Thyroid gland (tissue), 4 donors: ENCODE measurements at regions not wholly inside any gene's neighbourhood (a gene's known extent, or its start where the extent isn't known, plus 50 kb on each side); places are given as distances from the start of the nearest gene placed in this dataset.

Source experiments
- DNase-seq, 2 donors: peaks; one replicate each; pipeline ENCODE4 v3.0.0-alpha.2; 2019
- H3K27ac ChIP-seq, 3 donors: fragments of 200-600 bp; sonication (generic); 1 replicate in 2 of 3; 2 replicates in 1 of 3; pipeline ENCODE4 v1.5.1; 2016 to 2019; ENCODE audit warnings: mild to moderate bottlenecking in 1 of 3, moderate library complexity in 1 of 3
- H3K27me3 ChIP-seq: fragments of 200-600 bp; sonication (generic); one replicate; pipeline ENCODE4 v1.5.1; 2019
- H3K36me3 ChIP-seq, 2 donors: fragments of 200-600 bp; sonication (generic); one replicate each; pipeline ENCODE4 v1.5.1; 2016 to 2019
- H3K4me1 ChIP-seq, 2 donors: fragments of 200-600 bp; sonication (generic); one replicate each; pipeline ENCODE4 v1.5.1; 2017 to 2019
- H3K4me3 ChIP-seq, 3 donors: fragments of 200-600 bp; sonication (generic); replicated peaks in 1 of 3; 1 replicate in 2 of 3; 2 replicates in 1 of 3; pipeline ENCODE4 v1.5.1; 2016; ENCODE audit warnings: mild to moderate bottlenecking in 1 of 3
- H3K9me3 ChIP-seq: fragments of 200-600 bp; sonication (generic); one replicate; pipeline ENCODE4 v1.5.1; 2017
- POLR2A ChIP-seq, 2 donors: fragments of 450-650 bp; IDR thresholded peaks; one replicate each; pipeline ENCODE4 v1.6.1; 2017; ENCODE audit warnings: antibody characterized with exemption in 2 of 2, mild to moderate bottlenecking in 2 of 2, moderate library complexity in 1 of 2
- WGBS, 2 donors: methylation state at CpG; one replicate each; pipeline ENCODE4 v1.1.5; 2017; 5-methylcytosine and 5-hydroxymethylcytosine counted together
- intact Hi-C: fragments of 100-400 bp; cut with DNase I; formaldehyde crosslinking; loops from one replicate; pipeline ENCODE4 v1.15.1; 2023
- TF ChIP-seq, protein P1 (sequence below), 6 experiments: fragments of 200-600 bp in 3 of 6; fragments of 450-650 bp in 3 of 6; sonication (generic) in 3 of 6; IDR thresholded peaks; one replicate each; pipeline ENCODE4 v1.5.1; 2016 to 2019; ENCODE audit warnings: antibody characterized with exemption in 6 of 6, mild to moderate bottlenecking in 2 of 6, inconsistent platforms in 1 of 6, moderate library complexity in 1 of 6

DNA sequence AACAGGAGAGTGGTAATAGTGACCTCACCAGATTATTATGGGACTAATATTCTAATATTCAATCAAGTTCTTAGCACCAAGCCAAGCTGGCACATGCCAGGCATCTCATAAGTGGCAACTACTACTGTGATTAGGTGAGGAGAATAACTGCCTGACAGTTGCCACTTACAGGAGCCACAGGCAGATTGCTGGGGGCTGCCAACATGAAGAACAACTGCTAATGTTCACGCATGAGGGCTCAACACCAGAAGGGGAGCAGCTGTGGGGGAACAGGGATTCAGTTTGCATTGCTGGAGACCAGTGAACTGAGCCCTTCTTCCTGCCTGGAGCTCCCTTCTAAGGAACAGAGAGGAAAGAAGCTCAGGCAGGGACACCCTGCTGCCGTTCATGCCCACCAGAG, 504.5 kb downstream of the FOXO1 start:
- Histone ChIP-seq H3K27me3 (no peaks in the 10 kb centered on the region), H3K9me3 (no peaks in the 10 kb centered on the region), H3K4me1 (peaks cover 0 to 7% of the 10 kb centered on the region in 2 donors), H3K36me3 (no peaks in the 10 kb centered on the region), H3K4me3 (no peak overlapping the region), H3K27ac (no peak overlapping the region)
- intact Hi-C loops = no loop called here
- TF ChIP-seq, protein P1, sequence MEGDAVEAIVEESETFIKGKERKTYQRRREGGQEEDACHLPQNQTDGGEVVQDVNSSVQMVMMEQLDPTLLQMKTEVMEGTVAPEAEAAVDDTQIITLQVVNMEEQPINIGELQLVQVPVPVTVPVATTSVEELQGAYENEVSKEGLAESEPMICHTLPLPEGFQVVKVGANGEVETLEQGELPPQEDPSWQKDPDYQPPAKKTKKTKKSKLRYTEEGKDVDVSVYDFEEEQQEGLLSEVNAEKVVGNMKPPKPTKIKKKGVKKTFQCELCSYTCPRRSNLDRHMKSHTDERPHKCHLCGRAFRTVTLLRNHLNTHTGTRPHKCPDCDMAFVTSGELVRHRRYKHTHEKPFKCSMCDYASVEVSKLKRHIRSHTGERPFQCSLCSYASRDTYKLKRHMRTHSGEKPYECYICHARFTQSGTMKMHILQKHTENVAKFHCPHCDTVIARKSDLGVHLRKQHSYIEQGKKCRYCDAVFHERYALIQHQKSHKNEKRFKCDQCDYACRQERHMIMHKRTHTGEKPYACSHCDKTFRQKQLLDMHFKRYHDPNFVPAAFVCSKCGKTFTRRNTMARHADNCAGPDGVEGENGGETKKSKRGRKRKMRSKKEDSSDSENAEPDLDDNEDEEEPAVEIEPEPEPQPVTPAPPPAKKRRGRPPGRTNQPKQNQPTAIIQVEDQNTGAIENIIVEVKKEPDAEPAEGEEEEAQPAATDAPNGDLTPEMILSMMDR (IDR thresholded peaks at IDR 0.05) = no peak
- WGBS, 2 donors = 43 to 64% methylated on average over 2 of the region's 2 CpGs
- DNase-seq = peak; percentile 71 to 73

- H3K36me3 ChIP-seq = no peaks in the 10 kb centered on the region
- 83 to 86% methylated on average over 11 of the region's 11 CpGs for WGBS, 2 donors
- peaks cover 0 to 7% of the 10 kb centered on the region in 2 donors for H3K4me1 ChIP-seq
- no peak overlapping the region for H3K27ac ChIP-seq
- no peak overlapping the region for H3K4me3 ChIP-seq
- DNase-seq = peak in 1 of 2 donors; percentile 32
- intact Hi-C loops = no loop called here
- TF ChIP-seq POLR2A (IDR thresholded peaks at IDR 0.05) = no peak
- TF ChIP-seq, protein P1 (IDR thresholded peaks at IDR 0.05) = no peak
- H3K9me3 ChIP-seq = no peaks in the 10 kb centered on the region
- no peaks in the 10 kb centered on the region for H3K27me3 ChIP-seq
These were observed 503.1 kb downstream of the FOXO1 start for GRCh38 chr13:40163066-40164000.

GRCh38 chr13:40164133-40164532, 502.3 kb downstream of the FOXO1 start:
- H3K4me3 ChIP-seq = no peak overlapping the region
- intact Hi-C loops = no loop called here
- no peak for DNase-seq
- WGBS, 2 donors = 63 to 80% methylated on average over 3 of the region's 3 CpGs
- H3K4me1 ChIP-seq = peaks cover 0 to 12% of the 10 kb centered on the region in 2 donors
- H3K27me3 ChIP-seq = no peaks in the 10 kb centered on the region
- TF ChIP-seq POLR2A (IDR thresholded peaks at IDR 0.05) = no peak
- TF ChIP-seq, protein P1 (IDR thresholded peaks at IDR 0.05) = no peak
- no peaks in the 10 kb centered on the region for H3K36me3 ChIP-seq
- H3K27ac ChIP-seq = no peak overlapping the region
- no peaks in the 10 kb centered on the region for H3K9me3 ChIP-seq

DNA sequence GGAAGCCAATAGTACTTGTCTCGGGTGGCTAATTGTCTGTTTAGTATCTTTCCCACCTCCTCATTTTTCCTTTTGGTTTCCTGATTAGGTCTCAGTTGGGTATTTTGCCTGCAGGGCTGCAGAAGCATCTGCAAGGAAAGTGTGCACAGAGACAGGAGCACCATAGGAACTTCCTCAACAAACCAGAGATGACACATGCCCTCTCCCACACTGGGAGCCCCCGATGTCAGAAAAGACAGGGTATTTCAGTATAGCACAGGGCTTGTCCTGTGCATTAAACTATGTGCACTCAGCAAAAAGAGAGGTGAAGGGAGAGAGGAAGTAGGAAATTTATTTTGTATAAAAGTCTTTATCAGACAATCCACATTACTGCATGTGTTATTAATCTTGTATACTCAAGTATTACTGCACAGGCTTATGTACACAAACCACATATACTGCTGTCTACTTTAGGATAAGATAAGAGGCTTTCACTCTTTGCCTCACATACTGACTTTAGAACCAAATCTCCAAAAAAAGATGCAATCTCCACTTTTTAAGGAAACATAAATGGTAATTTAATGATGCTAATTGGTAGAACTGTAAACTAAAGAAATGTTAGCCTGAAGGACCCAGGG, 501.0 kb downstream of the FOXO1 start:
- Histone ChIP-seq H3K27me3 (no peaks in the 10 kb centered on the region), H3K9me3 (no peaks in the 10 kb centered on the region), H3K4me1 (peaks cover 0 to 15% of the 10 kb centered on the region in 2 donors), H3K27ac (no peak overlapping the region), H3K4me3 (no peak overlapping the region), H3K36me3 (no peaks in the 10 kb centered on the region)
- no peak for DNase-seq
- intact Hi-C loops = no loop called here
- TF ChIP-seq, protein P1 (IDR thresholded peaks at IDR 0.05) = no peak
- TF ChIP-seq POLR2A (IDR thresholded peaks at IDR 0.05) = no peak
- WGBS, 2 donors = 61 to 70% methylated on average over 2 of the region's 2 CpGs

DNA sequence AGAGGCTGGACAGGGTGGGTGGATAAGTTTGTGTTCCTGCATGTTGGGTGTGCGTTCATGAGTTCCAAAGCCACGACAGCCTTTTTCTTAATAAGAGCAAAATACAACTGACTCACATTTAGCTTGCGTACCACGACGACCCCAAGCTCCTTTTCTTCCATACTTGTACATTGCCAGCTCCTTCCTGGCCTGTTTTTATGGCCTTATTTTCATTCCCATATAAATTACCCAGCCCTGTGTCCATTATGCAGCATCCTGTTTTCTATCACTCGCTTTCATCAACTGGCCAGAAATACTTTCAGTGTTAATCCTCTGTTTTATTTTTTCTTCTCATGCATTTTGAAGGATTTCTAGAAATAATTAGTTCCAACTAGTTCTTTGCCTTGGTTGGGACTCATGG, 499.1 kb downstream of the FOXO1 start:
- DNase-seq = no peak
- Histone ChIP-seq H3K27me3 (no peaks in the 10 kb centered on the region), H3K36me3 (no peaks in the 10 kb centered on the region), H3K4me3 (no peak overlapping the region), H3K27ac (no peak overlapping the region), H3K4me1 (peaks cover 0 to 12% of the 10 kb centered on the region in 2 donors), H3K9me3 (no peaks in the 10 kb centered on the region)
- no peak for TF ChIP-seq POLR2A (IDR thresholded peaks at IDR 0.05)
- TF ChIP-seq, protein P1 (IDR thresholded peaks at IDR 0.05) = no peak
- intact Hi-C loops = no loop called here
- 76 to 80% methylated on average over 6 of the region's 6 CpGs for WGBS, 2 donors
